NCI-H446 treated with DMSO at 0.1 percent for 48 hours (cell line): ENCODE measurements at regions not wholly inside any gene's neighbourhood (a gene's known extent, or its start where the extent isn't known, plus 50 kb on each side); places are given as distances from the start of the nearest gene placed in this dataset.

ENCODE experiments used
- DNase-seq: peaks from one replicate; lab custom pipeline; 2025; lab: John Stamatoyannopoulos, UW

- DNase-seq: no peak
Observed at GRCh38 chr3:43950775-43951174, 260.0 kb downstream of the ABHD5 start.

GRCh38 chr3:43951813-43952212, 261.1 kb downstream of the ABHD5 start:
- DNase-seq: no peak

GRCh38 chr3:43953380-43953779, 262.6 kb downstream of the ABHD5 start:
- DNase-seq: no peak

- no peak for DNase-seq
Observed at GRCh38 chr3:43953814-43954692, 263.3 kb downstream of the ABHD5 start.

GRCh38 chr3:43956945-43957344, 266.2 kb downstream of the ABHD5 start:
- no peak for DNase-seq

GRCh38 chr3:43957553-43957952, 266.8 kb downstream of the ABHD5 start:
- DNase-seq: no peak

- no peak for DNase-seq
Observed at GRCh38 chr3:43958005-43958770, 267.4 kb downstream of the ABHD5 start.

GRCh38 chr3:43958973-43959372, 268.2 kb downstream of the ABHD5 start:
- no peak for DNase-seq

- DNase-seq: no peak
Observed at GRCh38 chr3:43959498-43960447, 269.0 kb downstream of the ABHD5 start.

- DNase-seq: no peak
Observed at GRCh38 chr3:43960448-43960840, 269.7 kb downstream of the ABHD5 start.

GRCh38 chr3:43962043-43962442, 271.3 kb downstream of the ABHD5 start:
- no peak for DNase-seq

- DNase-seq: no peak
Observed at GRCh38 chr3:43963208-43963607, 272.5 kb downstream of the ABHD5 start.

- DNase-seq: no peak
Observed at GRCh38 chr3:43964640-43965039, 273.9 kb downstream of the ABHD5 start.

GRCh38 chr3:43965656-43966055, 274.9 kb downstream of the ABHD5 start:
- DNase-seq: no peak

- DNase-seq: no peak
Observed at GRCh38 chr3:43966126-43966525, 275.4 kb downstream of the ABHD5 start.

GRCh38 chr3:43966530-43966929, 275.2 kb upstream of the TOPAZ1 start:
- DNase-seq: no peak

- no peak for DNase-seq
Observed at GRCh38 chr3:43968465-43968864, 273.2 kb upstream of the TOPAZ1 start.

GRCh38 chr3:43969944-43970343, 271.7 kb upstream of the TOPAZ1 start:
- DNase-seq: no peak

- no peak for DNase-seq
Observed at GRCh38 chr3:43970351-43970750, 271.3 kb upstream of the TOPAZ1 start.

- no peak for DNase-seq
Observed at GRCh38 chr3:43970920-43971319, 270.8 kb upstream of the TOPAZ1 start.

- no peak for DNase-seq
Observed at GRCh38 chr3:43971486-43971885, 270.2 kb upstream of the TOPAZ1 start.

GRCh38 chr3:43978708-43979107, 263.0 kb upstream of the TOPAZ1 start:
- no peak for DNase-seq
